Breast epithelium (tissue), 3 donors: ENCODE measurements at regions not wholly inside any gene's neighbourhood (a gene's known extent, or its start where the extent isn't known, plus 50 kb on each side); places are given as distances from the start of the nearest gene placed in this dataset.

Experiments used
- POLR2A ChIP-seq: fragments of 450-650 bp; IDR thresholded peaks from one replicate; pipeline ENCODE4 v1.6.1; 2016; ENCODE audit warnings: antibody characterized with exemption, mild to moderate bottlenecking, moderate library complexity
- POLR2AphosphoS5 ChIP-seq, 3 donors: sonication (generic); formaldehyde crosslinking; IDR thresholded peaks; one replicate each; pipeline ENCODE4 v1.6.1; 2017; ENCODE audit warnings: antibody characterized with exemption in 3 of 3
- TF ChIP-seq, protein P1 (sequence below), 3 donors: fragments of 450-650 bp; IDR thresholded peaks; one replicate each; pipeline ENCODE4 v1.5.1; 2016 to 2017; ENCODE audit warnings: antibody characterized with exemption in 3 of 3, mild to moderate bottlenecking in 3 of 3, moderate library complexity in 3 of 3

DNA sequence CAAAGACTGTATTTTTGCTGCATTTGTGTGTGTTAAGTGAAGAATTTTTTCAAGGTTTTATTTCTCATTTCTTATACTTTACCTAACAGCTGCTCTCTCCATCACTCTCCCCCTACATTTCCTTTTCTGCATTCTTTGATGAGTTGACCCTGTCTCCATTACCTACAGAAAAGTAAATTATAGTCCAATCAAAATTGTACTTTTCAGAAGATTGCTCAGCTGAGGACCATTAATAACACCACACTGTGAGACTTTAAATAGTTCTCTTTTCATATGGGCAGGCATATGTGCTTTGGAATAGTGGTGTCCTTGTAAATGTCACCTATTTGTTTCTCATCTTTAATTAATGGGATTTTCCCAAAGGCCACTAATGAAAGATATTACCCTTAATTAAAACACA is 234.7 kb upstream of the GPR149 start:
- TF ChIP-seq, protein P1, sequence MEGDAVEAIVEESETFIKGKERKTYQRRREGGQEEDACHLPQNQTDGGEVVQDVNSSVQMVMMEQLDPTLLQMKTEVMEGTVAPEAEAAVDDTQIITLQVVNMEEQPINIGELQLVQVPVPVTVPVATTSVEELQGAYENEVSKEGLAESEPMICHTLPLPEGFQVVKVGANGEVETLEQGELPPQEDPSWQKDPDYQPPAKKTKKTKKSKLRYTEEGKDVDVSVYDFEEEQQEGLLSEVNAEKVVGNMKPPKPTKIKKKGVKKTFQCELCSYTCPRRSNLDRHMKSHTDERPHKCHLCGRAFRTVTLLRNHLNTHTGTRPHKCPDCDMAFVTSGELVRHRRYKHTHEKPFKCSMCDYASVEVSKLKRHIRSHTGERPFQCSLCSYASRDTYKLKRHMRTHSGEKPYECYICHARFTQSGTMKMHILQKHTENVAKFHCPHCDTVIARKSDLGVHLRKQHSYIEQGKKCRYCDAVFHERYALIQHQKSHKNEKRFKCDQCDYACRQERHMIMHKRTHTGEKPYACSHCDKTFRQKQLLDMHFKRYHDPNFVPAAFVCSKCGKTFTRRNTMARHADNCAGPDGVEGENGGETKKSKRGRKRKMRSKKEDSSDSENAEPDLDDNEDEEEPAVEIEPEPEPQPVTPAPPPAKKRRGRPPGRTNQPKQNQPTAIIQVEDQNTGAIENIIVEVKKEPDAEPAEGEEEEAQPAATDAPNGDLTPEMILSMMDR (IDR thresholded peaks at IDR 0.05): no peak
- TF ChIP-seq POLR2AphosphoS5 (IDR thresholded peaks at IDR 0.05): no peak
- no peak for TF ChIP-seq POLR2A
